HepG2 (cell line): ENCODE measurements at regions not wholly inside any gene's neighbourhood (a gene's known extent, or its start where the extent isn't known, plus 50 kb on each side); places are given as distances from the start of the nearest gene placed in this dataset.

Experiments used
- ASH2L ChIP-seq: fragments of 300-600, 200-600 bp; sonication (generic); IDR thresholded peaks from 2 replicates; pipeline ENCODE4 v1.7.0; 2017; ENCODE audit warnings: low read depth, mild to moderate bottlenecking, moderate library complexity, mixed read lengths, low read length; ENCODE audit not compliant: insufficient read length
- EHMT2 ChIP-seq: fragments of 200-600 bp; sonication (generic); IDR thresholded peaks from 2 replicates; pipeline ENCODE4 v1.7.0; 2017; ENCODE audit warnings: antibody characterized with exemption, low read depth, low read length, borderline replicate concordance
- EP300 ChIP-seq, 3 experiments: sonication (generic) in 1 of 3; formaldehyde crosslinking in 1 of 3; IDR thresholded peaks; 2 replicates each; pipeline versions ENCODE4 v1.5.1 to v1.6.1; 2011 to 2020; ENCODE audit warnings: low read depth in 2 of 3, low read length in 2 of 3, borderline replicate concordance in 1 of 3, improper control_type of control experiment in 1 of 3, mild to moderate bottlenecking in 1 of 3, missing genetic modification reagents in 1 of 3, moderate library complexity in 1 of 3
- EZH2 ChIP-seq: conservative IDR thresholded peaks from 2 replicates; pipeline ENCODE4 v1.6.1; 2012; ENCODE audit warnings: mild to moderate bottlenecking, low read depth, low read length, moderate library complexity
- KDM1A ChIP-seq: IDR thresholded peaks from 2 replicates; pipeline ENCODE4 v1.6.1; 2016; ENCODE audit warnings: missing compliant biosample characterization
- MLLT10 ChIP-seq: sonication (generic); formaldehyde crosslinking; IDR thresholded peaks from 2 replicates; pipeline ENCODE4 v1.4.0; 2020; ENCODE audit warnings: missing genetic modification reagents
- POLR2AphosphoS2 ChIP-seq: IDR thresholded peaks from 2 replicates; pipeline ENCODE4 v1.6.1; 2011; ENCODE audit warnings: low read depth, low read length, improper control_type of control experiment
- TBP ChIP-seq: sonication (generic); formaldehyde crosslinking; IDR thresholded peaks from 2 replicates; pipeline ENCODE4 v1.5.0; 2020; ENCODE audit warnings: missing genetic modification reagents
- ZBTB20 ChIP-seq: sonication (generic); formaldehyde crosslinking; IDR thresholded peaks from 2 replicates; pipeline ENCODE4 v1.8.1; 2023; ENCODE audit warnings: missing genetic modification reagents, low read depth, mild to moderate bottlenecking, borderline replicate concordance
- ZFX ChIP-seq: sonication (generic); formaldehyde crosslinking; IDR thresholded peaks from 2 replicates; pipeline ENCODE4 v1.4.0; 2020; ENCODE audit warnings: mild to moderate bottlenecking, low read depth, missing genetic modification reagents, moderate library complexity
- ZNF101 ChIP-seq: sonication (generic); formaldehyde crosslinking; IDR thresholded peaks from 2 replicates; pipeline ENCODE4 v1.4.0; 2020; ENCODE audit warnings: mild to moderate bottlenecking, low read depth, missing genetic modification reagents, borderline replicate concordance
- TF ChIP-seq, protein P1 (sequence below): sonication (generic); formaldehyde crosslinking; IDR thresholded peaks from 2 replicates; pipeline ENCODE4 v1.5.0; 2020; ENCODE audit warnings: mild to moderate bottlenecking, missing genetic modification reagents, moderate library complexity

GRCh38 chr5:61796773-61797172 lies 464.7 kb downstream of the ZSWIM6 start:
- TF ChIP-seq TBP (CRISPR knock-in tag) (no peak), KDM1A (CRISPR knock-in tag) (no peak), EP300 (IDR thresholded peaks at IDR 0.05; ENCODE audit: low read depth in 2 of 2, low read length in 2 of 2) (no peak), EP300 (CRISPR knock-in tag; IDR thresholded peaks at IDR 0.05; ENCODE audit: borderline replicate concordance) (no peak), ZFX (no peak), EHMT2 (no peak), ASH2L (no peak), ZBTB20 (no peak), ZNF101 (CRISPR knock-in tag) (no peak), EZH2 (no peak), MLLT10 (CRISPR knock-in tag) (no peak), POLR2AphosphoS2 (no peak)
- TF ChIP-seq, protein P1, sequence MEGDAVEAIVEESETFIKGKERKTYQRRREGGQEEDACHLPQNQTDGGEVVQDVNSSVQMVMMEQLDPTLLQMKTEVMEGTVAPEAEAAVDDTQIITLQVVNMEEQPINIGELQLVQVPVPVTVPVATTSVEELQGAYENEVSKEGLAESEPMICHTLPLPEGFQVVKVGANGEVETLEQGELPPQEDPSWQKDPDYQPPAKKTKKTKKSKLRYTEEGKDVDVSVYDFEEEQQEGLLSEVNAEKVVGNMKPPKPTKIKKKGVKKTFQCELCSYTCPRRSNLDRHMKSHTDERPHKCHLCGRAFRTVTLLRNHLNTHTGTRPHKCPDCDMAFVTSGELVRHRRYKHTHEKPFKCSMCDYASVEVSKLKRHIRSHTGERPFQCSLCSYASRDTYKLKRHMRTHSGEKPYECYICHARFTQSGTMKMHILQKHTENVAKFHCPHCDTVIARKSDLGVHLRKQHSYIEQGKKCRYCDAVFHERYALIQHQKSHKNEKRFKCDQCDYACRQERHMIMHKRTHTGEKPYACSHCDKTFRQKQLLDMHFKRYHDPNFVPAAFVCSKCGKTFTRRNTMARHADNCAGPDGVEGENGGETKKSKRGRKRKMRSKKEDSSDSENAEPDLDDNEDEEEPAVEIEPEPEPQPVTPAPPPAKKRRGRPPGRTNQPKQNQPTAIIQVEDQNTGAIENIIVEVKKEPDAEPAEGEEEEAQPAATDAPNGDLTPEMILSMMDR (CRISPR knock-in tag) = no peak
